Neural crest cell (in vitro differentiated cells): ENCODE measurements at regions not wholly inside any gene's neighbourhood (a gene's known extent, or its start where the extent isn't known, plus 50 kb on each side); places are given as distances from the start of the nearest gene placed in this dataset.

Experiments used
- DNase-seq: peaks from one replicate; pipeline ENCODE4 v3.0.0; 2021; ENCODE audit warnings: low read depth, mixed read lengths, low spot score
- H3K27ac Mint-ChIP-seq: one replicate; pipeline ENCODE4 v1.8.0; 2021; ENCODE audit warnings: mild to moderate bottlenecking, mixed read lengths; ENCODE audit not compliant: unreplicated experiment
- H3K27me3 Mint-ChIP-seq: 2 replicates; pipeline ENCODE4 v1.8.0; 2021; ENCODE audit warnings: low read depth, mild to moderate bottlenecking, mixed read lengths
- H3K36me3 Mint-ChIP-seq: 2 replicates; pipeline ENCODE4 v1.8.0; 2021; ENCODE audit warnings: low read depth, mild to moderate bottlenecking, mixed read lengths
- H3K4me1 Mint-ChIP-seq: 2 replicates; pipeline ENCODE4 v1.8.0; 2021; ENCODE audit warnings: mixed read lengths
- H3K4me3 Mint-ChIP-seq: one replicate; pipeline ENCODE4 v1.8.0; 2021; ENCODE audit warnings: mild to moderate bottlenecking, mixed read lengths
- H3K9me3 Mint-ChIP-seq: 2 replicates; pipeline ENCODE4 v1.8.0; 2021; ENCODE audit warnings: mixed read lengths
- CTCF ChIP-seq: fragments of 200-600 bp; sonication (generic); conservative IDR thresholded peaks from 2 replicates; pipeline ENCODE4 v1.5.0; 2021; ENCODE audit warnings: antibody characterized with exemption, mild to moderate bottlenecking

GRCh38 chr12:94781835-94782234, 131.5 kb upstream of the TMCC3 start:
- TF ChIP-seq CTCF, result no peak
- Mint-ChIP-seq H3K9me3 (no peaks in the 10 kb centered on the region), H3K4me3 (no peak overlapping the region), H3K27ac (no peak overlapping the region), H3K4me1 (no peaks in the 10 kb centered on the region), H3K36me3 (peaks cover 2% of the 10 kb centered on the region), H3K27me3 (peaks cover 6% of the 10 kb centered on the region)
- DNase-seq, result no peak

- no peak for DNase-seq
- no peak for TF ChIP-seq CTCF
- Mint-ChIP-seq H3K4me1 (no peaks in the 10 kb centered on the region), H3K27ac (no peak overlapping the region), H3K36me3 (peaks cover 2% of the 10 kb centered on the region), H3K4me3 (no peak overlapping the region), H3K27me3 (peaks cover 8% of the 10 kb centered on the region), H3K9me3 (no peaks in the 10 kb centered on the region)
Observed at GRCh38 chr12:94779485-94779884, 129.1 kb upstream of the TMCC3 start.

GRCh38 chr12:94777936-94778335, 127.6 kb upstream of the TMCC3 start:
- no peak overlapping the region for H3K4me3 Mint-ChIP-seq
- H3K27me3 Mint-ChIP-seq, result peaks cover 8% of the 10 kb centered on the region
- no peaks in the 10 kb centered on the region for H3K4me1 Mint-ChIP-seq
- no peak for TF ChIP-seq CTCF
- H3K36me3 Mint-ChIP-seq, result peaks cover 2% of the 10 kb centered on the region
- no peak overlapping the region for H3K27ac Mint-ChIP-seq
- H3K9me3 Mint-ChIP-seq, result no peaks in the 10 kb centered on the region
- DNase-seq, result no peak

GRCh38 chr12:94775710-94776109, 125.4 kb upstream of the TMCC3 start:
- no peak for DNase-seq
- H3K27me3 Mint-ChIP-seq, result peaks cover 8% of the 10 kb centered on the region
- H3K4me1 Mint-ChIP-seq, result peaks cover 6% of the 10 kb centered on the region
- H3K4me3 Mint-ChIP-seq, result no peak overlapping the region
- no peaks in the 10 kb centered on the region for H3K9me3 Mint-ChIP-seq
- H3K27ac Mint-ChIP-seq, result no peak overlapping the region
- H3K36me3 Mint-ChIP-seq, result peaks cover 2% of the 10 kb centered on the region
- TF ChIP-seq CTCF, result no peak

- Mint-ChIP-seq H3K27me3 (peaks cover 2% of the 10 kb centered on the region), H3K4me3 (no peak overlapping the region)
Observed at GRCh38 chr12:94771741-94772140, 121.4 kb upstream of the TMCC3 start.

More at GRCh38 chr12:94771741-94772140, 121.4 kb upstream of the TMCC3 start:
- no peak for TF ChIP-seq CTCF
- DNase-seq, result no peak
- no peaks in the 10 kb centered on the region for H3K9me3 Mint-ChIP-seq
- peaks cover 27% of the 10 kb centered on the region for H3K4me1 Mint-ChIP-seq
- no peak overlapping the region for H3K27ac Mint-ChIP-seq
- no peaks in the 10 kb centered on the region for H3K36me3 Mint-ChIP-seq
